IMR-90 (cell line): ENCODE measurements at regions not wholly inside any gene's neighbourhood (a gene's known extent, or its start where the extent isn't known, plus 50 kb on each side); places are given as distances from the start of the nearest gene placed in this dataset.

ENCODE experiments used
- ATAC-seq: fragments of 200-7000 bp; cut with Tn5 transposase; 2 replicates; pipeline ENCODE4 v1.9.1; 2020; ENCODE audit warnings: low read depth, mild to moderate bottlenecking, moderate library complexity
- BruUV-seq: library from RNA; stranded (reverse); fragments of 400-500 nt; replicated peaks from 2 replicates; lab custom pipeline; 2021; lab: Mats Ljungman, UMichigan
- CTCF ChIA-PET: fragments of 300-600 bp; formaldehyde crosslinking; extraction: SDS; loops from one replicate; lab custom pipeline; 2021; ENCODE audit warnings: antibody characterized with exemption; lab: Yijun Ruan, JAX
- POLR2A ChIA-PET: fragments of 300-600 bp; sonication (Branson Sonifier 250); formaldehyde crosslinking; loops from one replicate; lab custom pipeline; 2022; ENCODE audit warnings: antibody characterized with exemption; ENCODE audit not compliant: unreplicated experiment; lab: Charles Lee
- DNase-seq: peaks from one replicate; pipeline ENCODE4 v3.0.0; 2013
- H2AFZ ChIP-seq: replicated peaks from 2 replicates; pipeline ENCODE3; 2013; ENCODE audit warnings: low read length, mild to moderate bottlenecking; ENCODE audit not compliant: poor library complexity
- H2AK5ac ChIP-seq: 2 replicates; pipeline ENCODE4 v1.6.1; 2013; ENCODE audit warnings: low read depth, low read length, inconsistent platforms
- H2AK9ac ChIP-seq: replicated peaks from 2 replicates; pipeline ENCODE3; 2013; ENCODE audit warnings: mild to moderate bottlenecking, low read depth, low read length, moderate library complexity; ENCODE audit not compliant: poor library complexity
- H2BK120ac ChIP-seq: 2 replicates; pipeline ENCODE4 v1.6.1; 2013; ENCODE audit warnings: low read depth, low read length, inconsistent platforms
- H2BK15ac ChIP-seq: 3 replicates; pipeline ENCODE4 v1.6.1; 2013; ENCODE audit warnings: low read depth, low read length, inconsistent platforms
- H2BK20ac ChIP-seq: 2 replicates; pipeline ENCODE4 v1.6.1; 2013; ENCODE audit warnings: low read depth, mild to moderate bottlenecking, inconsistent platforms, low read length, moderate library complexity
- H2BK5ac ChIP-seq: 2 replicates; pipeline ENCODE4 v1.6.1; 2013; ENCODE audit warnings: mild to moderate bottlenecking, low read depth, low read length, inconsistent platforms; ENCODE audit not compliant: poor library complexity, severe bottlenecking
- H3K14ac ChIP-seq: replicated peaks from 2 replicates; pipeline ENCODE4 v1.6.1; 2013; ENCODE audit warnings: low read depth, low read length, inconsistent platforms
- H3K18ac ChIP-seq: 2 replicates; pipeline ENCODE4 v1.6.1; 2013; ENCODE audit warnings: low read depth, low read length, control low read depth
- H3K23ac ChIP-seq: 2 replicates; pipeline ENCODE4 v1.6.1; 2013; ENCODE audit warnings: low read depth, low read length, inconsistent platforms
- H3K27ac ChIP-seq: 2 replicates; pipeline ENCODE4 v1.5.1; 2013; ENCODE audit warnings: mild to moderate bottlenecking, control low read depth, low read length; ENCODE audit not compliant: insufficient read depth
- H3K27me3 ChIP-seq: 2 replicates; pipeline ENCODE4 v1.6.1; 2013; ENCODE audit warnings: low read length; ENCODE audit not compliant: control insufficient read depth, insufficient read depth
- H3K36me3 ChIP-seq: 2 replicates; pipeline ENCODE4 v1.6.1; 2013; ENCODE audit warnings: low read length, mixed read lengths; ENCODE audit not compliant: control insufficient read depth, insufficient read depth
- H3K4ac ChIP-seq: 2 replicates; pipeline ENCODE4 v1.6.1; 2013; ENCODE audit warnings: low read depth, low read length, inconsistent platforms
- H3K4me1 ChIP-seq: 2 replicates; pipeline ENCODE4 v1.6.1; 2013; ENCODE audit warnings: low read length, mixed read lengths; ENCODE audit not compliant: control insufficient read depth, insufficient read depth
- H3K4me2 ChIP-seq: 2 replicates; pipeline ENCODE4 v1.6.1; 2013; ENCODE audit warnings: low read depth, mild to moderate bottlenecking, control low read depth, low read length, moderate library complexity
- H3K4me3 ChIP-seq: 2 replicates; pipeline ENCODE4 v1.5.1; 2013; ENCODE audit warnings: low read depth, mild to moderate bottlenecking, control low read depth, low read length, moderate library complexity; ENCODE audit not compliant: insufficient read depth
- H3K56ac ChIP-seq: 2 replicates; pipeline ENCODE4 v1.6.1; 2013; ENCODE audit warnings: low read length, inconsistent platforms; ENCODE audit not compliant: insufficient read depth; ENCODE audit errors: extremely low read depth
- H3K79me1 ChIP-seq, 2 experiments: 2 replicates each; pipeline ENCODE4 v1.6.1; 2013; ENCODE audit warnings: low read length in 2 of 2, inconsistent platforms in 1 of 2, low read depth in 1 of 2
- H3K9ac ChIP-seq: 2 replicates; pipeline ENCODE4 v1.6.1; 2013; ENCODE audit warnings: low read depth, low read length, control low read depth
- H3K9me1 ChIP-seq: 2 replicates; pipeline ENCODE4 v1.6.1; 2013; ENCODE audit warnings: low read length, inconsistent platforms; ENCODE audit not compliant: insufficient read depth
- H3K9me3 ChIP-seq: 2 replicates; pipeline ENCODE4 v1.6.1; 2013; ENCODE audit warnings: low read length; ENCODE audit not compliant: control insufficient read depth, insufficient read depth
- H4K20me1 ChIP-seq: 2 replicates; pipeline ENCODE4 v1.6.1; 2013; ENCODE audit warnings: low read length, inconsistent platforms; ENCODE audit not compliant: insufficient read depth
- H4K5ac ChIP-seq: 2 replicates; pipeline ENCODE4 v1.6.1; 2013; ENCODE audit warnings: mild to moderate bottlenecking, low read depth, low read length, control low read depth
- H4K8ac ChIP-seq, 2 experiments: 2 replicates each; pipeline ENCODE4 v1.6.1; 2013; ENCODE audit warnings: low read depth in 2 of 2, low read length in 2 of 2, control low read depth in 1 of 2, inconsistent platforms in 1 of 2
- H4K91ac ChIP-seq: 2 replicates; pipeline ENCODE4 v1.6.1; 2013; ENCODE audit warnings: low read depth, low read length, inconsistent platforms; ENCODE audit not compliant: insufficient read depth
- BHLHE40 ChIP-seq: fragments of 150-350 bp; IDR thresholded peaks from 2 replicates; pipeline ENCODE4 v1.6.1; 2016; ENCODE audit warnings: mild to moderate bottlenecking, low read depth, low read length
- CEBPB ChIP-seq: IDR thresholded peaks from 2 replicates; pipeline ENCODE4 v1.6.1; 2012; ENCODE audit warnings: low read depth, low read length, improper control_type of control experiment
- CHD1 ChIP-seq: IDR thresholded peaks from 2 replicates; pipeline ENCODE4 v1.6.1; 2012; ENCODE audit warnings: low read depth, low read length, improper control_type of control experiment
- FOS ChIP-seq: fragments of 150-350 bp; IDR thresholded peaks from 2 replicates; pipeline ENCODE4 v1.6.1; 2016; ENCODE audit warnings: low read depth, low read length
- MAFK ChIP-seq: IDR thresholded peaks from 2 replicates; pipeline ENCODE4 v1.6.1; 2012; ENCODE audit warnings: low read depth, low read length, improper control_type of control experiment
- MAZ ChIP-seq: IDR thresholded peaks from 2 replicates; pipeline ENCODE4 v1.6.1; 2012; ENCODE audit warnings: low read depth, mild to moderate bottlenecking, low read length, improper control_type of control experiment, moderate library complexity, borderline replicate concordance
- MXI1 ChIP-seq: IDR thresholded peaks from 2 replicates; pipeline ENCODE4 v1.6.1; 2012; ENCODE audit warnings: low read depth, mild to moderate bottlenecking, low read length, moderate library complexity, borderline replicate concordance
- NFE2L2 ChIP-seq: fragments of 150-350 bp; IDR thresholded peaks from 2 replicates; pipeline ENCODE4 v1.6.1; 2016; ENCODE audit warnings: low read depth, mild to moderate bottlenecking, low read length
- POLR2A ChIP-seq: IDR thresholded peaks from 2 replicates; pipeline ENCODE4 v1.6.1; 2012; ENCODE audit warnings: mild to moderate bottlenecking, low read depth, low read length
- RAD21 ChIP-seq: IDR thresholded peaks from 2 replicates; pipeline ENCODE4 v1.6.1; 2012; ENCODE audit warnings: low read length, improper control_type of control experiment
- RCOR1 ChIP-seq: IDR thresholded peaks from 2 replicates; pipeline ENCODE4 v1.6.1; 2012; ENCODE audit warnings: mild to moderate bottlenecking, low read length, improper control_type of control experiment; ENCODE audit not compliant: insufficient replicate concordance
- RFX5 ChIP-seq: IDR thresholded peaks from 2 replicates; pipeline ENCODE4 v1.8.0; 2012; ENCODE audit warnings: low read depth, mild to moderate bottlenecking, low read length, moderate library complexity
- SMC3 ChIP-seq: fragments of 150-350 bp; IDR thresholded peaks from 2 replicates; pipeline ENCODE4 v1.6.1; 2016; ENCODE audit warnings: low read depth, mild to moderate bottlenecking, antibody characterized with exemption, low read length, moderate library complexity
- dilution Hi-C: fragments of 300-500 bp; cut with HindIII; formaldehyde crosslinking; loops from one replicate; pipeline ENCODE4 v1.14.3; 2018; ENCODE audit warnings: low sequenced_read_pairs; ENCODE audit not compliant: unreplicated experiment
- in situ Hi-C: fragments of 300-500 bp; cut with MboI; formaldehyde crosslinking; loops from 3 replicates; pipeline ENCODE4 v1.14.3; 2019; ENCODE audit warnings: low sequenced_read_pairs, inconsistent platforms, mixed read lengths
- intact Hi-C: fragments of 100-400 bp; cut with micrococcal nuclease; formaldehyde crosslinking; loops from 2 replicates; pipeline ENCODE4 v1.10.0; 2022
- TF ChIP-seq, protein P1 (sequence below): conservative IDR thresholded peaks from 2 replicates; pipeline ENCODE4 v1.5.1; 2012; ENCODE audit warnings: mild to moderate bottlenecking, low read depth, low read length, improper control_type of control experiment
- TF ChIP-seq, protein P2 (sequence below): fragments of 150-350 bp; IDR thresholded peaks from 2 replicates; pipeline ENCODE4 v1.6.1; 2016; ENCODE audit warnings: low read depth, mild to moderate bottlenecking, low read length, moderate library complexity, borderline replicate concordance
- TF ChIP-seq, protein P3 (sequence below): fragments of 150-350 bp; IDR thresholded peaks from 2 replicates; pipeline ENCODE4 v1.6.1; 2017; ENCODE audit warnings: mild to moderate bottlenecking, antibody characterized with exemption, low read length, low read depth

DNA sequence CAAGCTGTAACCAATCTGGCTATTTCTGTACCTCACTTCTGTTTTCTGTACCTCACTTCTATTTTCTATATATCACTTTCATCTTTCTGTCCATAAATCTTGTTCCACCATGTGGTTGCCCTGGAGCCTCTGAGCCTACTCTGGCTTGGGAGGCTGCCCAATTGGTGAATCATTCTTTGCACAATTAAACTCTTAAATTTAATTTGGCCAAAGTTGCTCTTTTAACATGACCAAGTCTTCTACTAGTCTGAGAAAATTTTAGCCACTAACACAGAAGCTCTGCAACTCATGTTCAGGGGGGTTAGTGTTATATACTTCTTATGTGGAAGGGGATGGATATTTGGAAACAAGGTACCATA, 503.5 kb downstream of the KIF20B start:
- no peak overlapping the region for H3K56ac ChIP-seq
- TF ChIP-seq FOS (no peak), RAD21 (no peak), CEBPB (no peak), NFE2L2 (no peak), RCOR1 (no peak), MXI1 (no peak), MAFK (no peak), CHD1 (no peak), RFX5 (no peak), BHLHE40 (no peak), MAZ (no peak), POLR2A (no peak), SMC3 (no peak)
- TF ChIP-seq, protein P1, sequence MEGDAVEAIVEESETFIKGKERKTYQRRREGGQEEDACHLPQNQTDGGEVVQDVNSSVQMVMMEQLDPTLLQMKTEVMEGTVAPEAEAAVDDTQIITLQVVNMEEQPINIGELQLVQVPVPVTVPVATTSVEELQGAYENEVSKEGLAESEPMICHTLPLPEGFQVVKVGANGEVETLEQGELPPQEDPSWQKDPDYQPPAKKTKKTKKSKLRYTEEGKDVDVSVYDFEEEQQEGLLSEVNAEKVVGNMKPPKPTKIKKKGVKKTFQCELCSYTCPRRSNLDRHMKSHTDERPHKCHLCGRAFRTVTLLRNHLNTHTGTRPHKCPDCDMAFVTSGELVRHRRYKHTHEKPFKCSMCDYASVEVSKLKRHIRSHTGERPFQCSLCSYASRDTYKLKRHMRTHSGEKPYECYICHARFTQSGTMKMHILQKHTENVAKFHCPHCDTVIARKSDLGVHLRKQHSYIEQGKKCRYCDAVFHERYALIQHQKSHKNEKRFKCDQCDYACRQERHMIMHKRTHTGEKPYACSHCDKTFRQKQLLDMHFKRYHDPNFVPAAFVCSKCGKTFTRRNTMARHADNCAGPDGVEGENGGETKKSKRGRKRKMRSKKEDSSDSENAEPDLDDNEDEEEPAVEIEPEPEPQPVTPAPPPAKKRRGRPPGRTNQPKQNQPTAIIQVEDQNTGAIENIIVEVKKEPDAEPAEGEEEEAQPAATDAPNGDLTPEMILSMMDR = no peak
- TF ChIP-seq, protein P2, sequence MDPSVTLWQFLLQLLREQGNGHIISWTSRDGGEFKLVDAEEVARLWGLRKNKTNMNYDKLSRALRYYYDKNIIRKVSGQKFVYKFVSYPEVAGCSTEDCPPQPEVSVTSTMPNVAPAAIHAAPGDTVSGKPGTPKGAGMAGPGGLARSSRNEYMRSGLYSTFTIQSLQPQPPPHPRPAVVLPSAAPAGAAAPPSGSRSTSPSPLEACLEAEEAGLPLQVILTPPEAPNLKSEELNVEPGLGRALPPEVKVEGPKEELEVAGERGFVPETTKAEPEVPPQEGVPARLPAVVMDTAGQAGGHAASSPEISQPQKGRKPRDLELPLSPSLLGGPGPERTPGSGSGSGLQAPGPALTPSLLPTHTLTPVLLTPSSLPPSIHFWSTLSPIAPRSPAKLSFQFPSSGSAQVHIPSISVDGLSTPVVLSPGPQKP = no peak
- TF ChIP-seq, protein P3, sequence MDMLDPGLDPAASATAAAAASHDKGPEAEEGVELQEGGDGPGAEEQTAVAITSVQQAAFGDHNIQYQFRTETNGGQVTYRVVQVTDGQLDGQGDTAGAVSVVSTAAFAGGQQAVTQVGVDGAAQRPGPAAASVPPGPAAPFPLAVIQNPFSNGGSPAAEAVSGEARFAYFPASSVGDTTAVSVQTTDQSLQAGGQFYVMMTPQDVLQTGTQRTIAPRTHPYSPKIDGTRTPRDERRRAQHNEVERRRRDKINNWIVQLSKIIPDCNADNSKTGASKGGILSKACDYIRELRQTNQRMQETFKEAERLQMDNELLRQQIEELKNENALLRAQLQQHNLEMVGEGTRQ = no peak
- ATAC-seq (no peak; the same call in 1 of the 2 replicates), DNase-seq (no peak)
- H3K4me3 ChIP-seq = no peak overlapping the region
- CTCF ChIA-PET = no interaction called here
- no peak overlapping the region for H3K23ac ChIP-seq
- H4K20me1 ChIP-seq = no peaks in the 10 kb centered on the region
- no peak overlapping the region for H3K4ac ChIP-seq
- no peak overlapping the region for H2BK120ac ChIP-seq
- no peak overlapping the region for H2AFZ ChIP-seq
- no peak overlapping the region for H2BK15ac ChIP-seq
- no peak overlapping the region for H2AK5ac ChIP-seq
- H3K27ac ChIP-seq = no peak overlapping the region
- H3K9me3 ChIP-seq = no peaks in the 10 kb centered on the region
- no peaks in the 10 kb centered on the region for H3K9me1 ChIP-seq
- H3K18ac ChIP-seq = no peak overlapping the region
- no peak overlapping the region for H3K4me2 ChIP-seq
- BruUV-seq = no TSS peak
- H3K14ac ChIP-seq = no peak overlapping the region
- no peak overlapping the region for H2BK20ac ChIP-seq
- no peak overlapping the region for H4K91ac ChIP-seq
- H3K27me3 ChIP-seq = no peaks in the 10 kb centered on the region
- dilution Hi-C loops = no loop called here
- in situ Hi-C loops = no loop called here
- no peak overlapping the region for H2AK9ac ChIP-seq
- H4K5ac ChIP-seq = no peak overlapping the region
- intact Hi-C loops = no loop called here
- H3K79me1 ChIP-seq = no peaks in the 10 kb centered on the region
- no peak overlapping the region for H2BK5ac ChIP-seq
- no peaks in the 10 kb centered on the region for H3K4me1 ChIP-seq
- POLR2A ChIA-PET = no interaction called here
- H3K36me3 ChIP-seq = no peaks in the 10 kb centered on the region
- H4K8ac ChIP-seq = no peak overlapping the region
- no peak overlapping the region for H3K9ac ChIP-seq
